OCI-LY1 (cell line): ENCODE measurements at regions not wholly inside any gene's neighbourhood (a gene's known extent, or its start where the extent isn't known, plus 50 kb on each side); places are given as distances from the start of the nearest gene placed in this dataset.
"Not testable (repeated sequence)": the region's sequence is repeated elsewhere in the genome, so short reads cannot be mapped to it uniquely, and the experiment has no call there.

ENCODE experiments used
- H2AFZ ChIP-seq: fragments of 200-600 bp; sonication (generic), shearing (Covaris generic); 2 replicates; pipeline ENCODE4 v1.6.0; 2014; ENCODE audit warnings: antibody characterized with exemption, mild to moderate bottlenecking, low read length
- H3F3A ChIP-seq: fragments of 200-600 bp; sonication (generic), shearing (Covaris generic); 2 replicates; pipeline ENCODE4 v1.6.0; 2014; ENCODE audit warnings: mild to moderate bottlenecking, antibody characterized with exemption, low read length, moderate library complexity; ENCODE audit not compliant: insufficient read depth
- H3K27ac ChIP-seq: fragments of 200-600 bp; sonication (generic); 2 replicates; pipeline ENCODE4 v1.5.1; 2014; ENCODE audit warnings: low read length, mixed run types, mild to moderate bottlenecking, low read depth; ENCODE audit not compliant: poor library complexity, severe bottlenecking
- H3K27me3 ChIP-seq: fragments of 200-600 bp; sonication (generic); 2 replicates; pipeline ENCODE4 v1.6.0; 2014; ENCODE audit warnings: antibody characterized with exemption, mild to moderate bottlenecking, low read length, moderate library complexity; ENCODE audit not compliant: insufficient read depth
- H3K36me3 ChIP-seq: fragments of 200-600 bp; sonication (generic); 2 replicates; pipeline ENCODE4 v1.6.1; 2014; ENCODE audit warnings: mild to moderate bottlenecking, antibody characterized with exemption, low read length, moderate library complexity, mixed read lengths; ENCODE audit not compliant: insufficient read depth
- H3K4me1 ChIP-seq: fragments of 200-600 bp; sonication (generic); 2 replicates; pipeline ENCODE4 v1.5.1; 2014; ENCODE audit warnings: mild to moderate bottlenecking, low read length, moderate library complexity; ENCODE audit not compliant: insufficient read depth, severe bottlenecking
- H3K4me2 ChIP-seq: fragments of 200-600 bp; sonication (generic), shearing (Covaris generic); 2 replicates; pipeline ENCODE4 v1.6.1; 2014; ENCODE audit warnings: low read length
- H3K4me3 ChIP-seq: fragments of 200-600 bp; sonication (generic); 2 replicates; pipeline ENCODE4 v1.5.1; 2014; ENCODE audit warnings: low read length, low read depth, mild to moderate bottlenecking, mixed read lengths; ENCODE audit not compliant: poor library complexity, severe bottlenecking
- H3K79me2 ChIP-seq: fragments of 200-600 bp; shearing (Covaris generic); 2 replicates; pipeline ENCODE4 v1.6.1; 2016; ENCODE audit warnings: mixed run types, low read length, mixed read lengths; ENCODE audit not compliant: insufficient read depth
- H3K9ac ChIP-seq: fragments of 200-600 bp; sonication (generic), shearing (Covaris generic); 2 replicates; pipeline ENCODE4 v1.6.1; 2014; ENCODE audit warnings: mild to moderate bottlenecking, low read length, mixed read lengths
- H3K9me2 ChIP-seq: fragments of 200-600 bp; sonication (generic), shearing (Covaris generic); 2 replicates; pipeline ENCODE4 v1.6.1; 2014; ENCODE audit warnings: low read depth, mild to moderate bottlenecking, low read length, mixed read lengths
- H3K9me3 ChIP-seq: fragments of 200-600 bp; shearing (Covaris generic); 2 replicates; pipeline ENCODE4 v1.6.1; 2014; ENCODE audit warnings: low read length, mixed read lengths
- H4K20me1 ChIP-seq: fragments of 200-600 bp; sonication (generic), shearing (Covaris generic); 2 replicates; pipeline ENCODE4 v1.6.0; 2016; ENCODE audit warnings: mild to moderate bottlenecking, low read length; ENCODE audit not compliant: insufficient read depth
- CTCF ChIP-seq: fragments of 200-600 bp; sonication (generic), shearing (Covaris generic); IDR thresholded peaks from 2 replicates; pipeline ENCODE4 v1.5.1; 2017; ENCODE audit warnings: mild to moderate bottlenecking, antibody characterized with exemption, low read length, moderate library complexity, mixed read lengths
- EZH2 ChIP-seq: fragments of 200-600 bp; sonication (generic), shearing (Covaris generic); IDR thresholded peaks from 2 replicates; pipeline ENCODE4 v1.8.0; 2017; ENCODE audit warnings: borderline replicate concordance, mixed run types, mild to moderate bottlenecking, antibody characterized with exemption, low read length, moderate library complexity, mixed read lengths

GRCh38 chr3:607480-607879, 410.9 kb downstream of the CHL1 start:
- H3K4me2 ChIP-seq, H3K27me3 ChIP-seq, H4K20me1 ChIP-seq, H2AFZ ChIP-seq, H3K4me3 ChIP-seq, H3K27ac ChIP-seq, H3K9ac ChIP-seq, H3K9me2 ChIP-seq, H3K36me3 ChIP-seq, H3K9me3 ChIP-seq, H3K79me2 ChIP-seq, H3K4me1 ChIP-seq, H3F3A ChIP-seq: not testable (repeated sequence)

- H2AFZ ChIP-seq: no peak overlapping the region
- H3K79me2 ChIP-seq: no peaks in the 10 kb centered on the region
- no peak overlapping the region for H3K9ac ChIP-seq
- H3K27me3 ChIP-seq: no peaks in the 10 kb centered on the region
- H3K27ac ChIP-seq: no peak overlapping the region
- no peaks in the 10 kb centered on the region for H3K36me3 ChIP-seq
- TF ChIP-seq CTCF: no peak
- no peak for TF ChIP-seq EZH2
- H4K20me1 ChIP-seq: no peaks in the 10 kb centered on the region
- H3K9me3 ChIP-seq: no peaks in the 10 kb centered on the region
- no peak overlapping the region for H3K4me3 ChIP-seq
- no peaks in the 10 kb centered on the region for H3K9me2 ChIP-seq
- H3F3A ChIP-seq: no peaks in the 10 kb centered on the region
- no peak overlapping the region for H3K4me2 ChIP-seq
- H3K4me1 ChIP-seq: no peaks in the 10 kb centered on the region
Observed at GRCh38 chr3:621714-622113, 425.2 kb downstream of the CHL1 start.

- TF ChIP-seq CTCF (no peak), EZH2 (no peak)
- H3K9me3 ChIP-seq: no peaks in the 10 kb centered on the region
- no peaks in the 10 kb centered on the region for H3K27me3 ChIP-seq
- H3K79me2 ChIP-seq: no peaks in the 10 kb centered on the region
- H2AFZ ChIP-seq: no peak overlapping the region
- no peaks in the 10 kb centered on the region for H4K20me1 ChIP-seq
- H3F3A ChIP-seq: no peaks in the 10 kb centered on the region
- H3K27ac ChIP-seq: no peak overlapping the region
- no peaks in the 10 kb centered on the region for H3K9me2 ChIP-seq
- H3K9ac ChIP-seq: no peak overlapping the region
- no peak overlapping the region for H3K4me2 ChIP-seq
- no peaks in the 10 kb centered on the region for H3K36me3 ChIP-seq
- no peak overlapping the region for H3K4me3 ChIP-seq
- H3K4me1 ChIP-seq: no peaks in the 10 kb centered on the region
Observed at GRCh38 chr3:622314-622713, 425.8 kb downstream of the CHL1 start.

GRCh38 chr3:623914-624545, 427.5 kb downstream of the CHL1 start:
- Histone ChIP-seq H3K4me3 (no peak overlapping the region), H3K9ac (no peak overlapping the region), H3K36me3 (no peaks in the 10 kb centered on the region), H3K4me2 (no peak overlapping the region), H3K9me2 (no peaks in the 10 kb centered on the region), H3F3A (no peaks in the 10 kb centered on the region), H2AFZ (no peak overlapping the region), H3K9me3 (no peaks in the 10 kb centered on the region), H3K79me2 (no peaks in the 10 kb centered on the region), H3K4me1 (no peaks in the 10 kb centered on the region), H3K27me3 (no peaks in the 10 kb centered on the region), H4K20me1 (no peaks in the 10 kb centered on the region), H3K27ac (no peak overlapping the region)
- no peak for TF ChIP-seq CTCF
- TF ChIP-seq EZH2: no peak
